ENCODE measurements at regions not wholly inside any gene's neighbourhood (a gene's known extent, or its start where the extent isn't known, plus 50 kb on each side); places are given as distances from the start of the nearest gene placed in this dataset.

DNA sequence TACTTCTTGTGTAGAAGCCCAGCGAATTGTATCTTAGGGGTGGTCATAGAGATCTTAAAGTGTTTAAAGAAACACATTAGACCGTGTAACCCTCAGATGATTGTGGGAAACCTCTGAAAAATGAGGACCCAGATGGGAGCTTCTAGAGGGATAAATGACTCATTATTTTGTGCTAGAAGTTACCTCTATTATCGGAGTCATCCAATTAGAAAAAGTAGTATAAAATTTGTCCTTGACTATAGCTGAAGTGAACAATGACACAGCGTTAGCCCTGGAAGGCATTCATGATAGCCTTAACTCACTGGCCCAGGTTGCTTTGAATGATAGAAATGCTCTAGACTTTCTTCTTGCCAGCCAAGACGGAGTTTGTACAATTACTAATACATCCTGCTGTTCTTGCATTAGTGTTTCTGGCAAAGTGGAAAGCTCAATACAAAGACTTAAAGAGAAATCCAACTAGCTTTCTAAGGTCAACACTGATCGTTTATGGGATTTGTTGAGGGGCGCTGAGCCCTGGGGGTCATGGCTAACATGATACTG, 178.9 kb upstream of the VEGFC start:
- no peaks in the 10 kb centered on the region for H3K27me3 ChIP-seq (ENCODE audit: control insufficient read depth in 2 of 2, insufficient read depth in 2 of 2, low read length in 2 of 2)
- no peak overlapping the region for H3K9ac ChIP-seq (replicated peaks; ENCODE audit: extremely low read depth, insufficient read depth, low read length)
- H3K4me1 ChIP-seq (ENCODE audit: control insufficient read depth, extremely low read depth, insufficient read depth, low read length): no peaks in the 10 kb centered on the region
- H2AFZ ChIP-seq (ENCODE audit: low read depth, low read length): peak overlapping the region; percentile 18
- H3K9me3 ChIP-seq (replicated peaks; ENCODE audit: control insufficient read depth, insufficient read depth, low read length): no peaks in the 10 kb centered on the region
- no peaks in the 10 kb centered on the region for H4K20me1 ChIP-seq (replicated peaks; ENCODE audit: control insufficient read depth, extremely low read depth, insufficient read depth, low read length)
- FAIRE-seq: peak; percentile 26
- H3K27ac ChIP-seq (ENCODE audit: insufficient read depth, low read depth, low read length): no peak overlapping the region
- no peaks in the 10 kb centered on the region for H3K36me3 ChIP-seq (ENCODE audit: control insufficient read depth in 2 of 2, extremely low read depth in 1 of 2, insufficient read depth in 2 of 2, low read length in 2 of 2)
- no TSS peak for BruUV-seq (replicated peaks)
- no peak overlapping the region for H3K4me2 ChIP-seq (ENCODE audit: insufficient read depth, low read length)
- POLR2A ChIA-PET: no interaction called here
- DNase-seq (ENCODE audit: low read depth, low spot score): peak; percentile 53
- no peak overlapping the region for H3K4me3 ChIP-seq (replicated peaks in 1 of 3; ENCODE audit: insufficient read depth in 1 of 3, low read depth in 1 of 3, low read length in 3 of 3)
- TF ChIP-seq GATA2 (IDR thresholded peaks at IDR 0.05; ENCODE audit: insufficient read depth, insufficient read length, low read depth, low read length) (no peak), FOS (IDR thresholded peaks at IDR 0.05; ENCODE audit: borderline replicate concordance, insufficient read depth, low read length) (peak; percentile 36)
- CTCF ChIA-PET: interaction anchor here (0.9 to 2.7 kb wide), 8 partner anchors 9 to 177 kb away, joined by 3 to 19 read pairs (median 4); no protein-coding TSS in a partner anchor
- H3K9me1 ChIP-seq (replicated peaks; ENCODE audit: control insufficient read depth, extremely low read depth, insufficient read depth, low read length): no peaks in the 10 kb centered on the region
- H3K79me2 ChIP-seq (ENCODE audit: control insufficient read depth, insufficient read depth, low read length): no peaks in the 10 kb centered on the region
- intact Hi-C loops (cut with micrococcal nuclease): no loop called here
- dilution Hi-C loops (cut with MboI; ENCODE audit: extremely low pct_ligation_motif_present, low sequenced_read_pairs): no loop called here

DNA sequence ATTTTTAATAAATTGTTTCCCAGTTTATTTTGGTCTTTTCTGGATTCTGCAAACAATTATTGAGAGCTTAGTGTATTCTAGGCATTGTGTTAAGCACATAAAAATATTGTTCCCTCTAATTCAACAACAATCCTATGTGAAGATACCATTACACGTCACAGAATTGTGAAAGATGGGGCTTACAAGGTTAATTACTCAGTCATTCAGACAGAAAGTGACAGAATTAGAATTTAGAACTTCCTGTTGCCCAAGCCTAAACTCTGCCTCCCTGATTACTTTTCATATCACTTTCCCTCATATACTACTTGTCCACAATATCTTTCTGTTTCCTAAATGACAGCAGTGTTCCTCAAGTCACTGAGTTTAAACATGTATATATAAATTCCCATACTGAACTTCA, 186.7 kb upstream of the VEGFC start:
- intact Hi-C loops (cut with micrococcal nuclease) (no loop called here), dilution Hi-C loops (cut with MboI; ENCODE audit: extremely low pct_ligation_motif_present, low sequenced_read_pairs) (no loop called here)
- ChIA-PET CTCF (interaction anchor here (0.9 to 1.6 kb wide), 3 partner anchors 12 to 68 kb away, joined by 3 to 4 read pairs (median 4); no protein-coding TSS in a partner anchor), POLR2A (no interaction called here)
- H3K9me3 ChIP-seq (replicated peaks; ENCODE audit: control insufficient read depth, insufficient read depth, low read length): no peaks in the 10 kb centered on the region
- no peak for DNase-seq (ENCODE audit: low read depth, low spot score)
- H2AFZ ChIP-seq (ENCODE audit: low read depth, low read length): no peak overlapping the region
- H3K4me1 ChIP-seq (ENCODE audit: control insufficient read depth, extremely low read depth, insufficient read depth, low read length): no peaks in the 10 kb centered on the region
- no peaks in the 10 kb centered on the region for H3K27me3 ChIP-seq (ENCODE audit: control insufficient read depth in 2 of 2, insufficient read depth in 2 of 2, low read length in 2 of 2)
- no peak for FAIRE-seq
- peaks cover 2% of the 10 kb centered on the region for H3K9me1 ChIP-seq (replicated peaks; ENCODE audit: control insufficient read depth, extremely low read depth, insufficient read depth, low read length)
- no peaks in the 10 kb centered on the region for H3K36me3 ChIP-seq (ENCODE audit: control insufficient read depth in 2 of 2, extremely low read depth in 1 of 2, insufficient read depth in 2 of 2, low read length in 2 of 2)
- no peaks in the 10 kb centered on the region for H3K79me2 ChIP-seq (ENCODE audit: control insufficient read depth, insufficient read depth, low read length)
- no peak for TF ChIP-seq POLR2AphosphoS5 (IDR thresholded peaks at IDR 0.05; ENCODE audit: insufficient read depth, low read depth, low read length)
- no peak for TF ChIP-seq GATA2 (IDR thresholded peaks at IDR 0.05; ENCODE audit: insufficient read depth, insufficient read length, low read depth, low read length)
- TF ChIP-seq JUN (IDR thresholded peaks at IDR 0.05; ENCODE audit: borderline replicate concordance, insufficient read depth, insufficient read length, low read depth): no peak
- TF ChIP-seq, protein P1, sequence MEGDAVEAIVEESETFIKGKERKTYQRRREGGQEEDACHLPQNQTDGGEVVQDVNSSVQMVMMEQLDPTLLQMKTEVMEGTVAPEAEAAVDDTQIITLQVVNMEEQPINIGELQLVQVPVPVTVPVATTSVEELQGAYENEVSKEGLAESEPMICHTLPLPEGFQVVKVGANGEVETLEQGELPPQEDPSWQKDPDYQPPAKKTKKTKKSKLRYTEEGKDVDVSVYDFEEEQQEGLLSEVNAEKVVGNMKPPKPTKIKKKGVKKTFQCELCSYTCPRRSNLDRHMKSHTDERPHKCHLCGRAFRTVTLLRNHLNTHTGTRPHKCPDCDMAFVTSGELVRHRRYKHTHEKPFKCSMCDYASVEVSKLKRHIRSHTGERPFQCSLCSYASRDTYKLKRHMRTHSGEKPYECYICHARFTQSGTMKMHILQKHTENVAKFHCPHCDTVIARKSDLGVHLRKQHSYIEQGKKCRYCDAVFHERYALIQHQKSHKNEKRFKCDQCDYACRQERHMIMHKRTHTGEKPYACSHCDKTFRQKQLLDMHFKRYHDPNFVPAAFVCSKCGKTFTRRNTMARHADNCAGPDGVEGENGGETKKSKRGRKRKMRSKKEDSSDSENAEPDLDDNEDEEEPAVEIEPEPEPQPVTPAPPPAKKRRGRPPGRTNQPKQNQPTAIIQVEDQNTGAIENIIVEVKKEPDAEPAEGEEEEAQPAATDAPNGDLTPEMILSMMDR (IDR thresholded peaks at IDR 0.05; ENCODE audit: extremely low read depth in 1 of 2, insufficient read depth in 1 of 2, low read depth in 1 of 2, low read length in 2 of 2): no peak
- TF ChIP-seq FOS (IDR thresholded peaks at IDR 0.05; ENCODE audit: borderline replicate concordance, insufficient read depth, low read length): no peak
- TF ChIP-seq, protein P2, sequence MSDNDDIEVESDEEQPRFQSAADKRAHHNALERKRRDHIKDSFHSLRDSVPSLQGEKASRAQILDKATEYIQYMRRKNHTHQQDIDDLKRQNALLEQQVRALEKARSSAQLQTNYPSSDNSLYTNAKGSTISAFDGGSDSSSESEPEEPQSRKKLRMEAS (IDR thresholded peaks at IDR 0.05; ENCODE audit: insufficient read depth, insufficient read length): no peak
- TF ChIP-seq MYC (IDR thresholded peaks at IDR 0.05; ENCODE audit: low read depth, low read length): no peak
- no peak for TF ChIP-seq POLR2A (IDR thresholded peaks at IDR 0.05; ENCODE audit: low read depth, low read length)
- TF ChIP-seq EZH2 (IDR thresholded peaks at IDR 0.05; ENCODE audit: borderline replicate concordance, low read depth, low read length, severe bottlenecking): no peak
- no peak overlapping the region for H3K4me3 ChIP-seq (replicated peaks in 1 of 3; ENCODE audit: insufficient read depth in 1 of 3, low read depth in 1 of 3, low read length in 3 of 3)
- H4K20me1 ChIP-seq (replicated peaks; ENCODE audit: control insufficient read depth, extremely low read depth, insufficient read depth, low read length): no peaks in the 10 kb centered on the region
- no TSS peak for BruUV-seq (replicated peaks)
- H3K27ac ChIP-seq (ENCODE audit: insufficient read depth, low read depth, low read length): no peak overlapping the region
- no peak overlapping the region for H3K4me2 ChIP-seq (ENCODE audit: insufficient read depth, low read length)
- no peak overlapping the region for H3K9ac ChIP-seq (replicated peaks; ENCODE audit: extremely low read depth, insufficient read depth, low read length)
